ENCODE measurements at regions not wholly inside any gene's neighbourhood (a gene's known extent, or its start where the extent isn't known, plus 50 kb on each side); places are given as distances from the start of the nearest gene placed in this dataset.

DNA sequence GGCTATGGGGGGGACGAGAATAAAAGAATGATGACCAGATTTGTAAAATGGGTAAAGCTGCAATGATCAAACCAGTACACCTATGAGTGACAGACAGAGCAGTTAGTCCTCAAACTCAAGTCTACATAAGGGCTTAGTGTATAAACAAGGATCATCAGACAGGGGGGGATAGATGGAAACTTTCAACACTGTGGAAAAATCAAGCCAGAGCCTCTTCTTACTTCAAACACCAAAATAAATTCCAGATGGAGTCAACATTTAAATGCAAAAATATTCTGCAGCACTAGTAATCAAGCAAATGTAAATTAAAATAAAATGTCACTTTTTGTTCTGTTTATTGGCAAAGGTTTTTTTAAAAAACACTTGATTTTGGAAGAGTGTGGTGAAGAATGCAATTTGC lies 205.9 kb upstream of the RGMA start:
- no peaks in the 10 kb centered on the region for H3K36me3 Mint-ChIP-seq (ENCODE audit: low read depth)
- no peaks in the 10 kb centered on the region for H3K4me1 Mint-ChIP-seq
- ChIA-PET POLR2A (no interaction called here), CTCF (no interaction called here)
- H3K27me3 Mint-ChIP-seq = no peaks in the 10 kb centered on the region
- no peaks in the 10 kb centered on the region for H3K9me3 Mint-ChIP-seq
- DNase-seq (no peak), ATAC-seq (ENCODE audit: low read depth) (no peak)
- intact Hi-C loops (cut with micrococcal nuclease) = no loop called here
- H3K4me3 Mint-ChIP-seq = no peak overlapping the region
- H3K27ac Mint-ChIP-seq = no peak overlapping the region
- TF ChIP-seq, protein P1, sequence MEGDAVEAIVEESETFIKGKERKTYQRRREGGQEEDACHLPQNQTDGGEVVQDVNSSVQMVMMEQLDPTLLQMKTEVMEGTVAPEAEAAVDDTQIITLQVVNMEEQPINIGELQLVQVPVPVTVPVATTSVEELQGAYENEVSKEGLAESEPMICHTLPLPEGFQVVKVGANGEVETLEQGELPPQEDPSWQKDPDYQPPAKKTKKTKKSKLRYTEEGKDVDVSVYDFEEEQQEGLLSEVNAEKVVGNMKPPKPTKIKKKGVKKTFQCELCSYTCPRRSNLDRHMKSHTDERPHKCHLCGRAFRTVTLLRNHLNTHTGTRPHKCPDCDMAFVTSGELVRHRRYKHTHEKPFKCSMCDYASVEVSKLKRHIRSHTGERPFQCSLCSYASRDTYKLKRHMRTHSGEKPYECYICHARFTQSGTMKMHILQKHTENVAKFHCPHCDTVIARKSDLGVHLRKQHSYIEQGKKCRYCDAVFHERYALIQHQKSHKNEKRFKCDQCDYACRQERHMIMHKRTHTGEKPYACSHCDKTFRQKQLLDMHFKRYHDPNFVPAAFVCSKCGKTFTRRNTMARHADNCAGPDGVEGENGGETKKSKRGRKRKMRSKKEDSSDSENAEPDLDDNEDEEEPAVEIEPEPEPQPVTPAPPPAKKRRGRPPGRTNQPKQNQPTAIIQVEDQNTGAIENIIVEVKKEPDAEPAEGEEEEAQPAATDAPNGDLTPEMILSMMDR (IDR thresholded peaks at IDR 0.05) = no peak

GRCh38 chr15:93294066-93294465 lies 205.1 kb upstream of the RGMA start:
- TF ChIP-seq, protein P1 (IDR thresholded peaks at IDR 0.05) = no peak
- Mint-ChIP-seq H3K9me3 (no peaks in the 10 kb centered on the region), H3K4me1 (no peaks in the 10 kb centered on the region), H3K27me3 (no peaks in the 10 kb centered on the region), H3K27ac (no peak overlapping the region), H3K4me3 (no peak overlapping the region), H3K36me3 (ENCODE audit: low read depth) (no peaks in the 10 kb centered on the region)
- intact Hi-C loops (cut with micrococcal nuclease) = no loop called here
- no peak for ATAC-seq (ENCODE audit: low read depth)
- ChIA-PET CTCF (no interaction called here), POLR2A (no interaction called here)
- DNase-seq = no peak

DNA sequence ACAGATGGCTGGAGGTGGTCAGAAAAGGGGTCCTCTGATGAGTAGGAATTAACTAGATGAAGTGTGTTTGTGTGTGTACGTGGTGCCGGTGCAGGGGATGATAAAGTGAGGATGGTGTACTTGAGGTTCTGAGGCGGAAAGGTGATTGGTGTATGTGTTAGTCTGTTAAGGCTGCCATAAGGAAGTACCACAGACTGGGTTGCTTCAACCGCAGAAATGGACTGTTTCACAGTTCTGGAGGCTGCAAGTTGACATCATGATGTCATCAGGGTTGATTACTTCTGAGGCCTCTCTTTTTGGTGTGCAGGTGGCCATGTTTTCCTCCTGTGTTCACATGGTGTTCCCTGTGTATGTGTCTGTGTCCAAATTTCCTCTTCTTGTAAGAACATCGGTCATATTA lies 202.4 kb upstream of the RGMA start:
- no peak for ATAC-seq (ENCODE audit: low read depth)
- Mint-ChIP-seq H3K9me3 (no peaks in the 10 kb centered on the region), H3K36me3 (ENCODE audit: low read depth) (no peaks in the 10 kb centered on the region), H3K4me3 (no peak overlapping the region), H3K4me1 (no peaks in the 10 kb centered on the region), H3K27ac (no peak overlapping the region), H3K27me3 (peaks cover 4% of the 10 kb centered on the region)
- intact Hi-C loops (cut with micrococcal nuclease) = no loop called here
- TF ChIP-seq, protein P1 (IDR thresholded peaks at IDR 0.05) = no peak
- no peak for DNase-seq
- ChIA-PET POLR2A (no interaction called here), CTCF (no interaction called here)

GRCh38 chr15:93290618-93290946 lies 201.6 kb upstream of the RGMA start:
- CTCF ChIA-PET = no interaction called here
- TF ChIP-seq, protein P1 (IDR thresholded peaks at IDR 0.05) = no peak
- intact Hi-C loops (cut with micrococcal nuclease) = no loop called here
- Mint-ChIP-seq H3K36me3 (ENCODE audit: low read depth) (no peaks in the 10 kb centered on the region), H3K9me3 (no peaks in the 10 kb centered on the region), H3K4me1 (no peaks in the 10 kb centered on the region), H3K4me3 (no peak overlapping the region), H3K27me3 (peaks cover 4% of the 10 kb centered on the region), H3K27ac (no peak overlapping the region)
- DNase-seq (no peak), ATAC-seq (ENCODE audit: low read depth) (no peak)
- POLR2A ChIA-PET = no interaction called here

GRCh38 chr15:93289941-93290617 lies 201.1 kb upstream of the RGMA start:
- Mint-ChIP-seq H3K36me3 (ENCODE audit: low read depth) (no peaks in the 10 kb centered on the region), H3K9me3 (no peaks in the 10 kb centered on the region), H3K27ac (no peak overlapping the region), H3K4me3 (no peak overlapping the region), H3K27me3 (peaks cover 4% of the 10 kb centered on the region), H3K4me1 (no peaks in the 10 kb centered on the region)
- TF ChIP-seq, protein P1 (IDR thresholded peaks at IDR 0.05) = no peak
- POLR2A ChIA-PET = no interaction called here
- DNase-seq (no peak), ATAC-seq (ENCODE audit: low read depth) (no peak)
- CTCF ChIA-PET = no interaction called here
- intact Hi-C loops (cut with micrococcal nuclease) = no loop called here

All from activated B cell treated with CpG ODN at 0.5 μM for 24 hours (primary cell).